ENCODE measurements at regions not wholly inside any gene's neighbourhood (a gene's known extent, or its start where the extent isn't known, plus 50 kb on each side); places are given as distances from the start of the nearest gene placed in this dataset.

DNA sequence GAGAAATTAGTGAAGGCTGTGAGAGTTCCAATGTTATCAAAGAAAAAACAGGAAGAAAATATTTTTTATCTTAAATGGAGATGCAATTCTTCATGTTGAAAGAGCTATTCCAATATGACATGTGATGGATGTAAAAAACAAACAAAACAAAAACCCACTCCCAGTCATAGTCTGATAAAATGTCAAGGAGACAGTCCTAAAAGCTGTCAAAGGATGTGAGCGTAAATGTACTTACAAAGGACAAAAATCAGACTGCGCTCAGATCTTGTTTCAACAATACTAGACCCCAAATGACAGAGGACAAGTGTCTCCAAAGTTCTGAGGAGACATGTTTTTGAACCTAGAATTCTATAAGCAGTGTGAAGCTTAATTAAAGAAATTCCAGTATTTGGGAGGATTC, 265.8 kb downstream of the PLPP3 start (continued):
- TF ChIP-seq SMAD5 (IDR thresholded peaks at IDR 0.05; ENCODE audit: low read depth), result no peak
- TF ChIP-seq EZH2 (IDR thresholded peaks at IDR 0.05; ENCODE audit: borderline replicate concordance, control insufficient read depth, low read depth, low read length), result no peak
- TF ChIP-seq SMARCA5 (IDR thresholded peaks at IDR 0.05), result no peak
- TF ChIP-seq ZNF384 (IDR thresholded peaks at IDR 0.05; ENCODE audit: borderline replicate concordance, low read depth, low read length), result no peak
- no peak for TF ChIP-seq USF2 (IDR thresholded peaks at IDR 0.05; ENCODE audit: borderline replicate concordance, low read depth, low read length)
- TF ChIP-seq PAX5 (IDR thresholded peaks at IDR 0.05; ENCODE audit: borderline replicate concordance, low read depth, low read length), result no peak
- TF ChIP-seq RB1 (IDR thresholded peaks at IDR 0.05; ENCODE audit: borderline replicate concordance), result no peak
- TF ChIP-seq TCF3 (IDR thresholded peaks at IDR 0.05; ENCODE audit: borderline replicate concordance, insufficient read depth, low read depth, low read length), result no peak
- no peak for TF ChIP-seq E2F4 (IDR thresholded peaks at IDR 0.05; ENCODE audit: low read depth, low read length)
- no peak for TF ChIP-seq MTA2 (IDR thresholded peaks at IDR 0.05; ENCODE audit: low read depth)
- TF ChIP-seq MEF2B (IDR thresholded peaks at IDR 0.05; ENCODE audit: partially characterized antibody, poor library complexity, severe bottlenecking), result no peak

DNA sequence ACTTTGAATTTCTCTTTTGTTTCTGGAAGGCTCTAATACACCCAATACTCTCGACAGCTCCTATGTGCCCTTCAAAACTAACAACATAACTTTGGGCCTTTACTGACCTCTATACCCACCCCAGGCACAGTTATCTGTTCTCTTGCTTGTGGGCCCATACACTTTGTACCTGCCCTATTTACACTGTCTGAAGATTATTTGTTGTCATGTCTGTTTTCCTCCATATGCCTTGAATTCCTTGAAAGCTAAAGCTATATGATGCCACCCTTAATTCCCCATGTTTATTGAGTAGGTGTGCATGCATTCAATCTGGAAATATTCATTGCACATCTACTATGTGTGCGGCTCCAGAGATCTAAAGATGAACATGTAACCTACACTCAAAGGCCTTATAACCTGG, 267.6 kb downstream of the PLPP3 start:
- Histone ChIP-seq H3K27me3 (replicated peaks in 1 of 2; ENCODE audit: control insufficient read depth in 2 of 2, insufficient read depth in 2 of 2, low read length in 1 of 2) (peaks cover 0 to 2% of the 10 kb centered on the region in 2 experiments; a peak in 1 of 4 replicates), H3K4me3 (no peak overlapping the region), H3K4me2 (ENCODE audit: control insufficient read depth, insufficient read depth) (no peak overlapping the region), H4K20me1 (ENCODE audit: control insufficient read depth, insufficient read depth) (no peaks in the 10 kb centered on the region), H3K27ac (ENCODE audit: control insufficient read depth, insufficient read depth) (no peak overlapping the region), H2AFZ (ENCODE audit: control insufficient read depth, low read depth, low read length) (no peak overlapping the region), H3K9ac (ENCODE audit: control insufficient read depth, insufficient read depth, low read length) (no peak overlapping the region), H3K79me2 (ENCODE audit: control insufficient read depth, insufficient read depth, low read length) (no peaks in the 10 kb centered on the region), H3K36me3 (ENCODE audit: control insufficient read depth in 2 of 2, insufficient read depth in 2 of 2, low read length in 1 of 2) (no peaks in the 10 kb centered on the region), H3K4me1 (ENCODE audit: control insufficient read depth, insufficient read depth, low read length) (no peaks in the 10 kb centered on the region), H3K9me3 (replicated peaks; ENCODE audit: control insufficient read depth, insufficient read depth, low read length) (no peaks in the 10 kb centered on the region; the same call in 2 of the 3 replicates)
- FAIRE-seq (no peak), DNase-seq (ENCODE audit: low read depth, low spot score) (no peak), ATAC-seq (no peak)
- BruUV-seq (replicated peaks), result no TSS peak
- in situ Hi-C loops (cut with MboI), result no loop called here
- ChIA-PET POLR2A (interaction anchor here (1.3 to 1.5 kb wide), 2 partner anchors 15 to 21 kb away, joined by 4 to 7 read pairs; no protein-coding TSS in a partner anchor), RAD21 (ENCODE audit: unreplicated experiment) (no interaction called here), CTCF (no interaction called here), SMC1A (ENCODE audit: uncharacterized antibody, unreplicated experiment) (interaction anchor here (0.6 to 3.2 kb wide), 4 partner anchors 8 to 33 kb away, joined by 4 to 19 read pairs (median 10); no protein-coding TSS in a partner anchor)
- 27% methylated on average over 2 of the region's 2 CpGs for WGBS (ENCODE audit: insufficient coverage, insufficient replicate concordance, low lambda C conversion rate, missing lambda C conversion rate)
- intact Hi-C loops (cut with micrococcal nuclease; ENCODE audit: unreplicated experiment), result no loop called here
- TF ChIP-seq SMARCA5 (IDR thresholded peaks at IDR 0.05) (no peak), SMC3 (IDR thresholded peaks at IDR 0.05; ENCODE audit: borderline replicate concordance, low read length) (no peak), NBN (IDR thresholded peaks at IDR 0.05) (no peak), ZNF274 (IDR thresholded peaks at IDR 0.05; ENCODE audit: insufficient read depth, insufficient read length) (no peak), NFYA (IDR thresholded peaks at IDR 0.05; ENCODE audit: borderline replicate concordance, low read depth, low read length) (no peak), ESRRA (IDR thresholded peaks at IDR 0.05; ENCODE audit: low read length) (no peak), POLR2A (IDR thresholded peaks at IDR 0.05; ENCODE audit: low read depth, low read length) (no peak), ZBTB4 (CRISPR knock-in tag; IDR thresholded peaks at IDR 0.05) (no peak), FOS (IDR thresholded peaks at IDR 0.05; ENCODE audit: borderline replicate concordance, extremely low read depth, insufficient read length) (no peak)
- TF ChIP-seq, protein P1, sequence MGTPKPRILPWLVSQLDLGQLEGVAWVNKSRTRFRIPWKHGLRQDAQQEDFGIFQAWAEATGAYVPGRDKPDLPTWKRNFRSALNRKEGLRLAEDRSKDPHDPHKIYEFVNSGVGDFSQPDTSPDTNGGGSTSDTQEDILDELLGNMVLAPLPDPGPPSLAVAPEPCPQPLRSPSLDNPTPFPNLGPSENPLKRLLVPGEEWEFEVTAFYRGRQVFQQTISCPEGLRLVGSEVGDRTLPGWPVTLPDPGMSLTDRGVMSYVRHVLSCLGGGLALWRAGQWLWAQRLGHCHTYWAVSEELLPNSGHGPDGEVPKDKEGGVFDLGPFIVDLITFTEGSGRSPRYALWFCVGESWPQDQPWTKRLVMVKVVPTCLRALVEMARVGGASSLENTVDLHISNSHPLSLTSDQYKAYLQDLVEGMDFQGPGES (IDR thresholded peaks at IDR 0.05), result no peak
